ENCODE measurements at regions not wholly inside any gene's neighbourhood (a gene's known extent, or its start where the extent isn't known, plus 50 kb on each side); places are given as distances from the start of the nearest gene placed in this dataset.

DNA sequence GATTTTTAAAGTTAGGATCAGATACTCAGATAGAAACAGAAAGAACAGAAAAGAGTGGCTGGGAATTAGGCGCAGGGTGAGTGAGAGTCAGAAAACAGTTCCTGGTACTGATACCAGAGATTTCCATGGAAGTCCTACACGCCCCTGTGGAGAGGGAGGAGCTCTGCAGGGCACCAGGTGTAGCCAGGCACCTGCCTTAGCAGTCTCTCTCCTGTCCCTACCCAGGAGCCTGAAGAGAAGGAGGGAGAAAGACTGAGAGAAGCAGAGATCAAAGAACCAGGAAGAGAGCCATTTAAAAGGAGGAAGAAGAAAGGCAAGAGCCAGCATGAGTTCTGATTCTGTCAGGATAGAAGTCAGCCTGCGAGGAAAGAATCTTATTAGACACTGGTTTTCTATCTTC is 65.0 kb downstream of the CBLN1 start:
- no peak for DNase-seq (ENCODE audit: low read depth)

DNA sequence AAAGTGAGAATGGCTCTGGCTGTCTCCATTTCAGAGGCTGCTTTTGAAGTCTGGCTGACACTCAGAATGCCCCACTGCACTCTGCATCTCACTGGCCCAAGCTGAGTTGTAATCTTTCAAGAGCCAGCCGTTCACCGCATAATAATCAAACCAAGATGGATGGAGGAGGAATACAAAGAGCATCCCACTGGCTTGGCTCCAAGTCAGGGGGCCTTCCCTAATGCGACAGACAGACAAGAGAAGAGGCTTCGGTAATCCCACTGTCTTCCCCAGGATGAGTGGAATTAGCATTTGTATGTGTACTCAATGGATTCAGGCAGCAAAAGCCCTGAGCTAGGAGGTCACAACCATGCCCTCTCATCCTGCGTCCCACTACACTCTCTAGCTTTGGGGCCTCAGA is 68.0 kb downstream of the CBLN1 start:
- no peak for DNase-seq (ENCODE audit: low read depth)

DNA sequence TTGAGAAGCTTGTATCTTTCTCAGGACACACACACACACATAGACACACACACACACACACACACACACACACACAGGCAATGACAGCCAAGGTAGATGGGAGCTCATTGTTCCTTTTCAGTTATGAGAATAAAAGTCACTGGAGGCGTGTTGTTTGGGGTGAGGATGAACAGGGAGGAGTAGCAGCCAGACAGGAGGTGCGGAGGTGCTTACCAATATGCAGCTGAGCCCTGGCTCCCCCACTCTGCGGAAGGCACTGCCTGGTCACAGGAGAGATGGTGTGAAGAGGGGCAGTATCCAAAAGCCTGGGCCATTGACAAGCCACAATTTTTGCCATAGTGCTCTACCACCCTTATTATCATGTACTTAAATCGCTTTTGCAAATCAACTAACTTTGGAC is 77.4 kb downstream of the CBLN1 start:
- DNase-seq (ENCODE audit: low read depth), result no peak

DNA sequence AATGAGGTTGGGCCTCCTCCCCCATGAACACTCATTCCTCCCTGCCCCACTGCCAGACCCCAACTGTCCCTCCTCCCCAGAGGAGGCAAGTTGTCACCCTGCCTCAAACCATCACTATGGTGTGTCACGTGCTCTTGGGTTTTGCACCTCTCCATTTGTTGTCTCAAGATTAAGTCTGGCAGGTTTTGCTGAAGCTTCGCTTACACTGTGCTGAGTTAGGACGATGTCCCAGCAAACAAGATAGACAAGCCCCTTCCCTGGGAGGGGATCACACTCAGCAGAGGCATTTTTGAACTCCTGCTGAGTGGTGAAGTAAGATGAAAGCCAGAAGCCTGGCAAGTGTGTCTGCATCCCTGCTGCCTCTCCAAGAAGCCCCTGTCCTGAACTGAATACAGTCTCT is 78.3 kb downstream of the CBLN1 start:
- no peak for DNase-seq (ENCODE audit: low read depth)

DNA sequence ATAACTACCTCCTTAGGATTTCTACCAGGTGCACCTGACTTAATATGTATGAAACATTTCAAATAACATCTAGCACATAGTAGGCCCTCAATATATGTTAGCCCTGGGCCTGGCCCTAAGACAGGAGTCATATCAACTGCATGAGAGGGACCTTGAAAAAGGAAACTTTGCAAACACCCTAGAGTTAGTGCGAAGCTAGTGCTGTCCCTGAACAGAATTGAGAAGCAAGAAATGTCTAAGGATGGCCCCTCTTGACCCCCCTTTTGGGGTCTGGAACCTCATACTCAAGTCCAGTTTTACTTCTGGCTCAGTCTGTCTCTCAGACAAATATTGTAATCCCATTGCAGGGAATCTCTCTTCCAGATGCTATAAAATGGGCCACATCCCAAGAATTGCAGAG is 80.5 kb downstream of the CBLN1 start:
- no peak for DNase-seq (ENCODE audit: low read depth)

DNA sequence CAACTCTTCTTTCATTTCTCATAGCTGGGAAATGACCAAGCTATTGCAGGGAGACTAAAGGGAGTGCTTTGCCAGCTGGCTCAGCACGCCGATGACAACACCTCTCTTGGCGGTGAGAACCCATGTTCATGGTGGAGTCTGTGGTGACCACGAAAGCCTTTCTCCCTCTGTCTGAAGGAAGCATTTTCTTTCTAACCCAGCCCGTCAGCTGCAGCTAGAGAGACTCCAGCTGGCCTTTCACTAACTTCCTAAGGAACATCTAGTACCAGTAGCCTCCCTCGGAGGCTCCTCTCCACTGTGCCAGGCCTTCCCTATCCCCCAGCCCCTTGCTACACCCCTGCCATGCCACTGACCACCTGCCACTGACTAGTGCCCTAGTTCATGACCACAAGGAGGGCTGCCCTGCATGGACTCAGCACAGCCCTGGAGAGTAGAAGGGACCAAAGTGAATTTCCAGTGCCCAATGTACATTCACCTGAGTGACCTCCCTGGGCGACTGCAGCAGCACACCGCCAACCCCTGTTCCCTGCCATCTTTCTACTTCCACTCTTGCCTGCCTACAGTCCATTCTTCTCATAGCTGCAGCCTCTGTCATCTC is 81.3 kb downstream of the CBLN1 start:
- no peak for DNase-seq (ENCODE audit: low read depth)

DNA sequence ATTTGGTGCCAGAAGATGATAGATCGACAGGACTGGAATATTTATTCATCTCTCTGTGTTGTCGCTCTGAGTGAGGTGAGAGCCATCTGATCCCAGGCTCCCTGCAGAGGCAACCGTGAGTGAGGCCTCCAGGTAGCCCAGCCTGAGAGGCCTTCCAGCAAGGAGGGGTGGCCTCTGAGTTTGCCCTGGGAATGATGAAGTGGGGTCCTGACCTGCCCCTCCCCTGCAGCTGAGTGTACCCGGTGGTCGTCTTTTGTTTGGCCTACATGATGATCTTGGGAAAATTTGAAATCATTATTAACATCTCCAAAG is 86.4 kb downstream of the CBLN1 start:
- no peak for DNase-seq (ENCODE audit: low read depth)

DNA sequence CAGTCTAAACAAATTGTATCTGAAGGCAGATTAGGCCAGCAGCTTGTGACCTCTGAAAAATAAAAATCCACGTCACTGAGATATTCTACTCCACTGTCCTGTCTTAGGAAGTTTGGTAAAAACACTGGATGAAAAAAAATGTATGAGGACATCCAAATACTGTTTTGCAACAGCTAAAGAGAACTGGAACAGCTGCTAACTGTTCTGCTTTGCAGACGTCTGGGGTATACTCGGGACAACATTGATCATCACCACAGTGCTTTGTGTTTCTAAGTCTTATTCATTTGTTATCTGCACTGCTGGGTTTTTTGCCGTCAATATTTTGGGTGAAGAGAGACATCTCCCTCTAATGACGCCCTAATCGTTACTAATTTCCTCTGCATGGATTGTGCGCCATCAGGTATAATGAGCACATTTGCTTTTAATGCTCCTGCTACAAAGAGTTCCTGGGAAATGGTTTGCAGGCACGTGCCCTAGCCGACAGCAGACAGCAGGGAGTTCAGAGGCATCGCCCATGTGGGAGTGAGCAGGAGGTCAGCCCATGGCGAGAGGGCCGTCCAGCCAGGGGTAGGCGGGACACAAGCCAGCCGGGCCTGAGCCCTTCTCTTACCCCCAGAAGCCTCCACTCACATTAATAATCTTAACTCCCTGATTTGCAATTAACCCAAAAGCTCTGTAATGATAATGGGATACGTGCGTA is 87.0 kb downstream of the CBLN1 start:
- DNase-seq (ENCODE audit: low read depth), result no peak

DNA sequence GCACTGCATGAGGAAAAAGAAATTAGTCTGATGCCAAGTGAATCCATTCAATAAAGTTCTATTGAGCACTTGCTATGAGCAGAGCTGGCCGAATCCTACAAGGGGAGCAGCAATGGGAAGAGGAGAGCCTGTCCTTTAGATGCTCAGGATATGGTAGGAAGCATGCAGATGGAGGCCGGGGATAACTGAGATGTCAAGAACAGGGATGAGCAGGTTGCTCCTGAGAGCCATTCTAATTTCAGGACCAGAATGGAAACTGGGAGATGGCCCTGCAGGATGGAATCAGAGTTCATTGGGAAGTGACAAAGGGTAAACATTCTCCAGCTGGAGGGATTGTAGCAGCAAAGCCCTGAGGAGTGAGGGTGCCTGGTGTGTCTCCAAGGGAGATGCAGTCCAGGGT is 88.0 kb downstream of the CBLN1 start:
- DNase-seq (ENCODE audit: low read depth), result no peak

DNA sequence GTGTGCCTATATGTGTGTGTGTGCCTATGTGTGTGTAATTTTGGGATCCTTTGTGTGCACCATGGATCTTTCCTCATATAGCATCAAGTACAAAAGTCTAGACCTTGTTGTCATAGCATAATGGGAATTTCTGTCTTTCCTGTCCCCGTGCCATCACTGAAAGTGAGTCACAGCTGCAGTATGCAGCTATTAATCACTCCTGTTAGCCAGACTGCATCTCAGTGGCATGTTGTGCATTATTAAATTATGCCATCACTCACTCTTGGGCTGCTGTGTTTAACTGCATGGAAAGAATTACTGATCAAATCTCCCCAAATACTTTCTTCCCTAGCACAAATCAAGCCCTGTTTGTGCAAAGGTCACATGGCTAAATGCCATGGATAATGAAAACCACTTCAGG is 92.4 kb downstream of the CBLN1 start:
- no peak for DNase-seq (ENCODE audit: low read depth)

DNA sequence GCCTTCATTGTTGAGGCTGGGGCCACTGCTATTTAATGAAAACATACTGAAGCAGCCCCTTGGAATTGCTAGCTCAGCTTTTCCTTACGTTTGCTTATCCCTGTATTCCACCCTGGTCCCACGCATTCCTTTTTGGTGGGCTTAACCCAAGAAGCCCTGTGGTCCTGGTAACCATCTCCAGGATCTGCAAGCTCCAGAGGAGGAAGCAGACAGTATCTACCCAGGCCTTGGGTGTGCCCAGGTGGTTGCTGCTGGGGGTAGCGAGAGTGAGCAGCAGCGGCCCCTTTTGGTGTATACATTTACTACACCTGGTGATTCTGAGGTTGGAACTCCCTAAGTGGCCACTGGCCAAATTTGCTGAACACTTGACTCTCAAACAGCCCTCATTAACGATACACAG is 97.7 kb downstream of the CBLN1 start:
- no peak for DNase-seq (ENCODE audit: low read depth)

DNA sequence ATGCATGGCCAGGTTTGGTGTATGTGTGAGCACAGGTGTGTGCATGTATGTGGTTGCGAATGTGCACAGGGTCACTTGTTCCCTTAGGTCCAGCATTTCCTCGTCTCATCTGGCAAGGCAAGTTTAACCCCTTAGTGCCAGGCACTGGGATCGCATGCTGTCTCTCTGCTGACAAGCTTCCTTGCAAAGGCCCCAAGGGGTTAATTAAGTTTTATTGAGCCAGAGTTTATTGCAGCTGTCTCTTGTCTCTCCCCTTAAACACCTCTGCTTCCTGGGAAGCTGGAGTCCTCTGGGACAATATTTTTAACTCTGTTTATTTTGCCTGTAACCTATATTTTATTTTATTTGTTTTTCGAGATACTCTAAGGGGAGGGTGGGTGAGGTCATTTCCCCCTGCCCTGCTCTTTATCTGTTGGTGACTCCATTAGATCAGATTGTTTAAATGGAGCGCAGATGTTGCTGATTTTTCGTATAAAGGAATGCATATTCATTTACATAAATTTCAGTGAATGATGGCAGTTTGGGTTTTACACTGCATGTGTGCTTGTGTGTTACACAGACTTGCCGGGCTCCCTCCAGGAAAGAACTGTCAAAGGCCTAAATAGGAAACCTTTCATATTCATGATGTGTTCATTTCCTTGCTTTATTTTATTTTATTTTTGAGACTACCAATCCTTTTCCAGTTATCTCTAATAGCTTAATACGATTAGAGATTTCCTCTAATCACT is 99.7 kb downstream of the CBLN1 start:
- no peak for DNase-seq (ENCODE audit: low read depth)

DNA sequence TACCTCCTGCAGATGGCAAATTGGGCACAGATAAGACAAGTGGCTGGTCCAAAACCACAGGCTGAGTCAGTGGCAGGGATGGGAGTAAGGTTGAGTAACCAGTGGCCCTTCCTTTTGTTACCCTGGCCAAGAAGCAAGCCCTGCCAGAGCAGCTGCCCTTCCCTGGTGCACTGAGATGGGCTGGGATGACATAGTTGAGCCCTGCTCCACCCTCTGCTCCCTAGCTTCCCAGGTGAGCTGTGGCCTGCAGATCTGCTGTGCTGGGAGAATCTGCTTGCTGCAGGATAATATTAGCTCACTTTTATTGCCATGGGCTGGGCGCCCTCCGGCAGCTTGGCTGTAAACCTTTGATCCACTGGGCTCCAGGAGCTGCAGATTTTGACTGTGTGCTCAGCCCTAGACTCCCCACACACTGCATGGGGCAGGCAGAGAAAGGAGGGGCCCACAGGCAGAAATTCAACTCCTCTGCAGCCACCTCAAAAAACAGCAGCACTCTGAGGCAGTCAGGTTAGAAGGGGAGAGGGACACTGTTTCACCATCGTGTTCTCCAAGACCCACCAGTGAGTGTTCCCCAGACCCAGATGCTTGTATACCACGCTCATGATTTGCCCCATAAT is 101.8 kb downstream of the CBLN1 start:
- DNase-seq (ENCODE audit: low read depth), result no peak

DNA sequence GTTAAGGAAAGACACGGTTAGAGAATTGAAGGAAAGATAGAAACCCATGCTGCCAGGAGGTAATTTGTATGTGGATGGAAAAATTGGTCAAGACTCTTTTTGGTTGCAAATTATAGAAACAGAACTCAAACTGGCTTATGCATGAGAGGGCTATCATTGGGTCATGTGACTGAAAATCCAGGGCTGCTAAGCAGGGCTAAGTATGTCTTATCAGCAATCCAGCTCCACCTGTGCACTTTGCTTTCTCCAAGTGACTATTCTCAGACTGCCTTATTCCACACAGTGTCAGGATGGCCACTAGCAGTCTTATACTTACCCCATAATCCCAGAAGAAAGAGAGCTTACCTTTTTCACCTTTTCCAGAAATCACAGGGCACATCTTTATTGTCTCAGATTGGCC is 113.5 kb downstream of the CBLN1 start:
- DNase-seq (ENCODE audit: low read depth), result no peak

DNA sequence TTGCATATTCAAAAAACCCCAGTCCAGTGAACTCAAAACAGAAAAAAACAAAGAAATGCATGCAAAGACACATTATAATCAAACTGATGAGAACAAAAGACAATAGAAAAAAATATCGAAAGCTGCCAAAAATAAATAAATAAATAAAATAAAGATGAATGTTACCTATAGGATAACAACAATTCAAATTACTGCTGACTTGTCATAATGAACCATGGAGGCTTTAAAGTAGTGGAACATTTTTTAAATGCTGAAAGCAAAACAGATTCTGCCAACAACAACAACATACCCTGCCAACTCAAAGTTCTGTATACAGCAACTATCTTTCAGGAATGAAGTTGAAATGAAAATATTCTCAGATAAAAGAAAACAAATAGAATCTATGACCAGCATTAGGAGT is 116.6 kb downstream of the CBLN1 start:
- no peak for DNase-seq (ENCODE audit: low read depth)

DNA sequence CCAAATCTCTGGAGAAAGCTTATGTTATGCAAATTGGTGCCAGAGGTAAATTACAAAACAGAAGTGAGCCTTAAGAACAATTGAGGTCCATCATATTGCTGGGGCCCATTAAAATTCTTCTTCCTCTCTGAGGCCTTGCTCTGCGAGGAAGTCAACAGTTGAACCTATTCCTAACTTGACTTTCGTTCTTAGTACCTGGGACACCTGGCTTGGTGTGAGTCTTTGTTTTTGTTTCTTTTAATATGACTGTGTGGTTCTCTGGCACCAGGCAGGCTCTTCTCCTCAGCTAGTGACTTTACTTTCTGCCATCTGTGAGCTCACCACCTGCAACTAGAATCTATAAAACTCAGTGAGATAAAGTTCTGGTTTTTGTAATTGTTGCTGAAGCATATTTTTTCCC is 120.4 kb downstream of the CBLN1 start:
- no peak for DNase-seq (ENCODE audit: low read depth)

DNA sequence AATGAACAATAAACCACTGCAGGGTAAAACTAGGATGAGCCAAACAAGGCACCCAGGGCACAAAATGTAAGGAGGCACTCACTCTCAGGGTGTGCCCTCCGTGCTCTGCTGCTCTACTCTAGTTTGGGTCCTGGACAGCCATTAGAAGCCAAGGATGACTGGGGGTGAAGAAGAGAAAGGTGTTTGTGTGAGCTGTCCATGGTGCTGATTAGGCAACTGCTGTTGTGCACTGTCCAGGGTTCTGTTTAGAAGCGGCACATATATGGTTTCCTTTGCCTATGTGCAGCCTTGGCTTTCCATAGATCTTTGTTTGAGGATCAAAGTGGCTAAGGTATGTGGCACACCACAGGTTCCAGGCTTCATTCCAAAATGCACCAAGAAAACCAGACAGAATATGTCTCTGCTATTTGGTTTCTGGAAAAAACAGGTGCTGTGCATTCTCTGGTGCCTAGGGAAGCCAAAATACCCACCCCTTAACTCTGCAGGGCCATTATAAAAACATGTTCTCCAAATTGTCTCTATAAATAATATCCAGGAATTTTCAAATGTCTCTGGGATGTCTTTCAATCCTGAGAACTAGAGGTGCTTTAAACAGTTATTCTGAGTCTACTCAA is 123.5 kb downstream of the CBLN1 start:
- no peak for DNase-seq (ENCODE audit: low read depth)

DNA sequence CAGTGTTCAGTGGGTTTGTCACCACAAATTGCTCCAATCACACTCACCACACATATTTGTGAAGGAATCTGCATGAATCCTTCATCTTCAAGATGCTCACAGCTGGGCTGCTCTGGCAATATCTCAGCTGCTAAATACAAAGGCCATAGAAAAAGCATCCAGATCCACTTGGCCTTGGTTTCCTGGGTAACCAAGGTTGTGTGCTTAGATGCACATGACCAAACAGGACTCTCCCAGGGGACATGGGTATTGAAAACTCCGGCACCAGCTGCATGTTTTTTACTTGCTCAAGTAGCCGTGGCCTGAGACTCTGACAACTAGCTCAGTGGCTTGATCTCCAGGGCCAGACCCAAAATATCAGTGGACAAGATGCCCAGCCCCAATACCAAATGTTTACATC is 131.3 kb downstream of the CBLN1 start:
- DNase-seq (ENCODE audit: low read depth), result no peak

DNA sequence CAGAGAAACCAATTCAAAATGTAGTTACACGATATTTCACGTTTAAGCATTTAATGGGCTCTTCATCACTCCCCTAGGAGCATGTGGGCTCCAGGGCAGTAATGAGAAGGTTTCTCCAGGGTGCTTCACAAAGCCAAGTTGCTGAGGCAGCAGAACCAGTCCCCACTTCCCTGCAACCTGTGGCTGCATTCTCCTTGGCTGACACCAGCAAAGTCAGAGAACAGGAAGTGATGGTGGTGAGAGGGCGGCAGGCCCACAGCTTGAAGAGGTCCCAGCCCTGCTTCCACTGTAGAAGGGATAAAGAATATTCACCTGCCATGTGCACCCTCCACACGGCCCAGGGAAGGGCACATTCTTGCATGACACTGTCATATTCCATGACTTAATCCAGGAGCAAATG is 133.2 kb downstream of the CBLN1 start:
- no peak for DNase-seq (ENCODE audit: low read depth)

DNA sequence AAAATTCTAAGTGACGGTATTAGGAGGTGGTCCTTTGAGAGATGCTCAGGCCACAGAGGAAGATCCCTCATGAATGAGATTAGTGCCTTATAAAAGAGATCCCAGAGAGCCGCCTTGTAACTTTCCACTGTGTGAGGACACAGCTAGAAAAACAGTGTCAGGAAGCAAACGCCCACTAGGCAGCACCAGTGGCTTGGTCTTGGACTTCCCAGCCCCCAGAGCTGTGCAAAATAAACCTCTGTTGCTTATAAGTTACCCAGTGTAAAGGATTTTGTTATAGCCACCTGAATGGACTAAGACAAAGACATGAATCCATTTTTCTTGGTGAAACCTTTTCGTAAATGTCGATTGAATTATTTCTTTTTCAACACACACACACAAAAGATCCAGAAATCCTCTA is 141.0 kb downstream of the CBLN1 start:
- no peak for DNase-seq (ENCODE audit: low read depth)

DNA sequence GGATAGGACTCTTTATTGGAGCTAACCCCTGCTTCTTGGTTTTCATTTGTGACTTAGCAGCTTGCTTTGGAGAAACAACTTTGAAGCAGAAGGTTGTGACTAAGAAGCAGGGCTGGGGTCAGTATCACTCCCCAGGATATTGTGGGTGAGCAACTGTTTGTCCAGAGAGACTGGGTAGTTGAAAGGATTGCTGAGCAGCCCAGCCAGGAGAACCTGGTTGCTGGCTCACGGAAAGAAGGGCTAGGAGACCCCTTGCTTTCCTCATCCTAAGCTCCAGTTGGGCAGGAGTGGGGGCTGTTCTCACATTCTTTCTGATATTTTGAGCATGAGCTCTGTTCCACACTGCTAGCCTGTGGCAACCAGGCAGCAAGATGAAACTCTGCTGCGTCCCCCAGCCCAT is 151.2 kb downstream of the CBLN1 start:
- no peak for DNase-seq (ENCODE audit: low read depth)

DNA sequence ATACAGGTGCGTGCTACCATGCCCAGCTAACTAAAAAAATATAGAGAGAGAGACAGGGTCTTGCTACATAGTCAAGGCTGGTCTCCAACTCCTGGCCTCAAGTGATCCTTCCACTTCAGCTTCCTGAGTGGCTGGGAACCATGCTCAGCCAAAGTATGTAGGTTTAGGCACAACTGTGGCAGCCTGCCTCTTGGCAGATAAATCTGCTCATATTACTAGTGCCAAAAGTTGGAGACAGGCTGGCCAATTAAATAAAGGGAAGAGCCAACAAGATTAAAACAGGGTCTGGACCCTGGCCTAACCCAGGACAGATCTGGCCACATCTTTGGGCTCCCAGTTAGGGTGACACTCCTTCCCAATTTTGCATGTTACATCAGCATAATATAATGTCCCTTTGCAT is 151.7 kb downstream of the CBLN1 start:
- DNase-seq (ENCODE audit: low read depth), result no peak

DNA sequence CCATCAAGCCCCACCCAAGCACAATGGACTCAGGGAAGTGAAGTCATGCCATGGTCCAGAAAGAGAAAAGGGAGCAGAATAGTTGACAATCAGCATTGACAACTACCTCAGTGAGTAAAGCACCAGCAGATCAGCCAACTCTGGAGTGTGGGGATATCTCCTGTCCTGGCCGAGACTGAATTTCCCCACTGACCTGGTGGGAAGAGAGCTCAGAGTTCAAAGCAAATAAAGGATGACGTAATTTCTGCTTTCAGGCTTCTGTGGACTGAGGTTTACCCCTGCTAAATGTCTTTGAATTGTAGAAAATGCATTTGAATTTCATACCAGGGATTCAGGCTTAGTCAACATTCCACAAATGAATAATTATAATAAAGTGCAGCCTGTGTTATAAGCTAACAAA is 152.9 kb downstream of the CBLN1 start:
- no peak for DNase-seq (ENCODE audit: low read depth)

Data from forelimb muscle (tissue), 1 donor.